Psoas muscle (tissue), 7 donors: ENCODE measurements at regions not wholly inside any gene's neighbourhood (a gene's known extent, or its start where the extent isn't known, plus 50 kb on each side); places are given as distances from the start of the nearest gene placed in this dataset.
"Not testable (repeated sequence)": the region's sequence is repeated elsewhere in the genome, so short reads cannot be mapped to it uniquely, and the experiment has no call there.

Source experiments
- ATAC-seq, 4 donors: fragments of 200-7000 bp; cut with Tn5 transposase; one replicate each; pipeline ENCODE4 v1.9.1; 2020; ENCODE audit warnings: moderate library complexity in 3 of 4, mild to moderate bottlenecking in 2 of 4
- DNase-seq, 2 donors: peaks; one replicate each; pipeline ENCODE4 v3.0.0-alpha.2; 2020
- H3K27ac ChIP-seq: fragments of 200-600 bp; one replicate; pipeline ENCODE4 v1.8.0; 2022
- H3K27me3 ChIP-seq, 3 donors: fragments of 200-600 bp in 1 of 3; one replicate each; pipeline versions ENCODE4 v1.6.1 to v1.8.0; 2013 to 2022; ENCODE audit warnings: low read length in 2 of 3, mild to moderate bottlenecking in 2 of 3, moderate library complexity in 1 of 3; ENCODE audit not compliant: insufficient read depth in 3 of 3
- H3K36me3 ChIP-seq, 2 donors: fragments of 200-600 bp in 1 of 2; one replicate each; pipeline versions ENCODE4 v1.6.1 to v1.8.0; 2013 to 2022; ENCODE audit warnings: low read depth in 1 of 2, mild to moderate bottlenecking in 1 of 2, moderate library complexity in 1 of 2; ENCODE audit not compliant: insufficient read depth in 1 of 2
- H3K4me1 ChIP-seq: fragments of 200-600 bp; one replicate; pipeline ENCODE4 v1.8.0; 2022
- H3K4me3 ChIP-seq: fragments of 200-600 bp; one replicate; pipeline ENCODE4 v1.8.0; 2022; ENCODE audit warnings: mild to moderate bottlenecking
- H3K9me3 ChIP-seq: fragments of 200-600 bp; one replicate; pipeline ENCODE4 v1.8.0; 2022
- CTCF ChIP-seq: fragments of 200-600 bp; IDR thresholded peaks from one replicate; pipeline ENCODE4 v1.8.0; 2022; ENCODE audit warnings: antibody characterized with exemption
- WGBS, 3 donors: extraction: QIAGEN DNeasy Blood & Tissue Kit; methylation state at CpG; one replicate each; pipeline versions ENCODE4 v1.1.6 to v1.1.7; 2013; 5-methylcytosine and 5-hydroxymethylcytosine counted together
- intact Hi-C, 2 donors: fragments of 100-400 bp; cut with DNase I; formaldehyde crosslinking; loops; one replicate each; pipeline versions ENCODE4 v1.11.0 to v1.14.2; 2022
- donor health status: healthy with polysubstance abuse.
- donor health status: DM: no; HTN: no; CAD: no; lungs with moderate emphysema.
- donor health status: Bipolar disorder and iron deficiency.
- donor health status: healthy.
- donor health status: DM: yes; HTN: yes; CAD: no.
- donor health status: DM: no; HTN: no; CAD: no.
- donor health status: DM: yes; HTN: yes; CAD: no.

GRCh38 chr1:232334246-232334645 is 295.7 kb downstream of the SIPA1L2 start:
- ATAC-seq (no peak), DNase-seq (no peak)
- no peak overlapping the region for H3K4me3 ChIP-seq
- no peaks in the 10 kb centered on the region for H3K9me3 ChIP-seq
- intact Hi-C loops, result no loop called here
- H3K36me3 ChIP-seq, result no peaks in the 10 kb centered on the region
- 50 to 86% (median 83%) methylated on average over 3 of the region's 3 CpGs for WGBS, 3 donors
- no peaks in the 10 kb centered on the region for H3K4me1 ChIP-seq
- H3K27ac ChIP-seq, result no peak overlapping the region
- H3K27me3 ChIP-seq, result peaks cover 0 to 3% (median 0%) of the 10 kb centered on the region in 3 donors
- no peak for TF ChIP-seq CTCF

GRCh38 chr1:232333419-232333767 is 296.5 kb downstream of the SIPA1L2 start:
- ATAC-seq (no peak), DNase-seq (no peak)
- no peak for TF ChIP-seq CTCF
- 76 to 89% (median 79%) methylated on average over 5 of the region's 5 CpGs for WGBS, 3 donors
- Histone ChIP-seq H3K27ac (no peak overlapping the region), H3K4me3 (no peak overlapping the region), H3K27me3 (peaks cover 0 to 3% (median 0%) of the 10 kb centered on the region in 3 donors), H3K36me3 (no peaks in the 10 kb centered on the region), H3K4me1 (no peaks in the 10 kb centered on the region), H3K9me3 (no peaks in the 10 kb centered on the region)
- intact Hi-C loops, result no loop called here

- H3K4me1 ChIP-seq, ATAC-seq, intact Hi-C loops, H3K36me3 ChIP-seq, H3K27ac ChIP-seq, DNase-seq, H3K4me3 ChIP-seq, H3K27me3 ChIP-seq, H3K9me3 ChIP-seq: not testable (repeated sequence)
- WGBS, 3 donors, result 86 to 91% (median 89%) methylated on average over 7 to 8 of the region's 9 CpGs
Measured at GRCh38 chr1:232332710-232333418, 297.1 kb downstream of the SIPA1L2 start.

GRCh38 chr1:232329103-232329813 is 300.7 kb downstream of the SIPA1L2 start:
- Histone ChIP-seq H3K36me3 (no peaks in the 10 kb centered on the region), H3K27me3 (peaks cover 0 to 2% (median 0%) of the 10 kb centered on the region in 3 donors), H3K27ac (no peak overlapping the region), H3K9me3 (no peaks in the 10 kb centered on the region), H3K4me1 (no peaks in the 10 kb centered on the region), H3K4me3 (no peak overlapping the region)
- WGBS, 3 donors, result 65 to 76% (median 69%) methylated on average over 10 of the region's 10 CpGs
- intact Hi-C loops, result no loop called here
- no peak for DNase-seq
- peak in 1 of 4 donors; percentile 63 for ATAC-seq
- TF ChIP-seq CTCF, result no peak

- Histone ChIP-seq H3K27me3 (no peaks in the 10 kb centered on the region), H3K27ac (no peak overlapping the region), H3K9me3 (no peaks in the 10 kb centered on the region), H3K4me3 (no peak overlapping the region), H3K4me1 (no peaks in the 10 kb centered on the region), H3K36me3 (no peaks in the 10 kb centered on the region)
- WGBS, 3 donors, result 64 to 78% (median 72%) methylated on average over 4 of the region's 4 CpGs
- ATAC-seq (peak in 1 of 4 donors; percentile 27), DNase-seq (no peak)
- no peak for TF ChIP-seq CTCF
- intact Hi-C loops, result no loop called here
Measured at GRCh38 chr1:232328486-232329102, 301.3 kb downstream of the SIPA1L2 start.
